ENCODE measurements at regions not wholly inside any gene's neighbourhood (a gene's known extent, or its start where the extent isn't known, plus 50 kb on each side); places are given as distances from the start of the nearest gene placed in this dataset.

DNA sequence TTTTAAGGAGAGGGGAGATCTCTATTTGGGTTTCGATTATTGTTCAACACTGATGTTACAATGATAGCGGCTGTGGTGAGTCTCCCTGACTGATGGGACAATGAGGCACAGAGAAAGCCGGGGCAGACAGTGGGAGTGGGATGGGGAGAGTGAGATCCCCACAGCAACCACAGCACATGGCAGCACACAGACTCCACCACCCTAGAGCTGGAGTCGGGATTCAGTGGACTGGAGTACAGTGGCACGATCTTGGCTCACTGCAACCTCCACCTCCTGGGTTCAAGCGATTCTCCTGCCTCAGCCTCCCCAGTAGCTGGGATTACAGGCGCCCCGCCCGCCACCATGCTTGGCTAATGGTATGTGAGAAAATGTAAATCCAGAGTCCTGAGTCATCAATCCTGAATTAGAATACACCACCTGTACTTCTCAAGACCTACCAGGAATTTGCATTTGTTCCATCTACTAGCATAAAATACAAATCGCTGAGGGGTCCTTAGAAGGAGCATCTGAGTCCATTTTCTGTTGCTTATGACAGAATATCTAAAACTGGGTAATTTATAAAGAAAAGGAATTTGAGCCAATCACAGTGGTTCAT is 125.8 kb downstream of the TOMM20 start:
- peaks cover 60% of the 10 kb centered on the region for H3K4me1 Mint-ChIP-seq (ENCODE audit: low read depth)
- no peaks in the 10 kb centered on the region for H3K27me3 Mint-ChIP-seq (ENCODE audit: insufficient read depth)
- peaks cover 7% of the 10 kb centered on the region for H3K36me3 Mint-ChIP-seq (ENCODE audit: low read depth)
- intact Hi-C loops (cut with micrococcal nuclease) = no loop called here
- peaks cover 18% of the 10 kb centered on the region for H3K9me3 Mint-ChIP-seq
- no peak overlapping the region for H3K4me3 Mint-ChIP-seq
- no peak for DNase-seq (ENCODE audit: low spot score)
- H3K27ac Mint-ChIP-seq = peak overlapping the region; percentile 37

DNA sequence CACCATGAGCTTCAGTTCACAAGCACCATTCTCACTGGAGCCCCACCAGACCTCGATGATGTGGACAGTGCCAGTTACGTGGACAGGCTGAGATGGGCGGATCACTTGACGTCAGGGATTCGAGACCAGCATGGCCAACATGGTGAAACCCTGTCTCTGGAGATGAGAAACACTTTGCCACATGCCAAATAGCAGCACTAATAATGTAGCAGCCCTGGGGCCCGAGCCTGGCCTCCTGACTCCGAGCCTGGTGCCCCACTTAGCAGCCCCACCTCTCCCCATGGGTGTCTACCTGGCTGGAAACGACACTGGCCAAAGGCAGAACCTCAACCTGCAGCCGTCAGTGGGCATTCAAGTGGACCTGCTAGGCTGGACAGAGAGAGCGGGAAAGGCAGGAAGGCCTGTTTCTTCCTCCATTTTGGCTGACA is 129.1 kb downstream of the TOMM20 start:
- Mint-ChIP-seq H3K9me3 (peaks cover 7% of the 10 kb centered on the region), H3K36me3 (ENCODE audit: low read depth) (peaks cover 3% of the 10 kb centered on the region), H3K4me3 (no peak overlapping the region), H3K27me3 (ENCODE audit: insufficient read depth) (no peaks in the 10 kb centered on the region), H3K27ac (no peak overlapping the region), H3K4me1 (ENCODE audit: low read depth) (peaks cover 42% of the 10 kb centered on the region)
- intact Hi-C loops (cut with micrococcal nuclease) = no loop called here
- DNase-seq (ENCODE audit: low spot score) = no peak

DNA sequence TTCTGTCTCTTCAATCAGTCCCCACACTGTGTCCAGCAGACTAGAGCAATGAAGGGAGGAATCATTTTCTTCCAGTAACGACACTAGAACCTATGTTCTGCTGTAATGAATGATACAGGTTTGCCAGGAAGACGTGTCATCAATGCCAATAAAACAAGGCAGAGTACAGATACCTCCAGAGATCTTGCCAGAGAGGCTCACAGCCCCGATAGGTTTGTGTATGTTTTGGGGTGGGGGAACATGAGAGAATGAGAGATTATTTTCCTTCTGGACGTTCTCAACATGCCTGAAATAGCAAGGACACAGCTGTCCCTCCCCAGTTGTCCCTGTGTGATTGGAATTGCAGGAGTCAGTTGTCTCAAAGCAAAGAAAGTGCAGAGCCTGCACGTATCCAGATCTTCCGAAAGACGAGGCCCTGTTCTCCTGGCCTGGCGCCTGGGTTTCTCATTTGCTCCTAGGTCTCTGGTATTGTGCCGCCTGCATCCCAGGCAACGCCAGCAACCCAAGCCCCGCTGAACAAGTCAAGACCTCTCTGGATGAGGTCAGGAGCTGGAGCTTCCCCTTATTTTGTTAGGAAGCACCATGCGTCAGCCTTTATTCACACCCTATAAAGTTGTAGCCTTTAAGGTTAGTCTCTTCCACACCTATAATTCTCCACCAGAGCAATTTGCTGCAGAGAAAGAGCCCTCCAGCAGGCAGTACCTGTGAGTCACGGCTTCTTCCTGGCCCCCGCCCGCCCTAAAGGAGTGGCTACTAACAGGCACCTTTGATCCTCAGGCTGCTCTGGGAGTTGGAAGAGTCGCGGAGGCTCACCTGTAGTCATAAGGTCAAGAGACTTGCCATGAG is 130.5 kb downstream of the TOMM20 start:
- no peak overlapping the region for H3K4me3 Mint-ChIP-seq

DNA sequence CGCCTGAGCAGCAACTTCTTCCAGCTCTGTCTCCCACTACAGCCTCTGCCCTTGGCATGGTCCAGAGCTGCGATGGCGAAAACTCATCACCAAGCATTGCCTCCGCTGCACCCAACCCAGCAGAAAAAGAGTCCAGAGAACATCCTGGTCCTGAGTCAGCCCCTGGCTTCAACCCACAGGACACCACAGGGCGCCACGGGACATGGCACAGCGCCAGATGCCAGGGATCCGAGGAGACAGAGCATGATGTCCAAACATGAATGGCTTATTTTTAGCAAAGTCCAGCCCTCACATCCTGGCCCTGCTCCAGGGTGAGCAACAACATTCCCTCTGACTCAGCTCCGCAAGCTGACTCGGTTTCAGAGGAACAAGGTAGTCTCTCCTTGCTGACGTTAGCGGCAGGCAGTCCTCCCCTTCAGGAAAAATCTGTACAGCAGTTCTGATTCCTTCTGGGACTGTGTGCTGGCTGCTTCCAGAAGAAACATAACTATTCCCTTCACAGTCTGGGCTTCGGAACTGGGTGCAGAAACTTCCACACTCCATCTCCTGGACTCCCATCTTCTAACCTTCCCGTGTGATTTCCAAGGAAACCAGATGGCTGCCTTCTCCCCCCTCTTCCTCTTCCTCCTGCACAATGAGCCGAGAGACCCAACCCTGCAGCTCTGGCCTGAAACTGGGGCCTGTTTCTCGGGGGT is 131.3 kb downstream of the TOMM20 start:
- no peaks in the 10 kb centered on the region for H3K27me3 Mint-ChIP-seq (ENCODE audit: insufficient read depth)
- no peak overlapping the region for H3K27ac Mint-ChIP-seq
- no peaks in the 10 kb centered on the region for H3K36me3 Mint-ChIP-seq (ENCODE audit: low read depth)
- no peaks in the 10 kb centered on the region for H3K9me3 Mint-ChIP-seq
- DNase-seq (ENCODE audit: low spot score) = no peak
- peaks cover 38% of the 10 kb centered on the region for H3K4me1 Mint-ChIP-seq (ENCODE audit: low read depth)
- intact Hi-C loops (cut with micrococcal nuclease) = no loop called here
- H3K4me3 Mint-ChIP-seq = no peak overlapping the region

More for the DNA sequence above, 130.5 kb downstream of the TOMM20 start:
- peaks cover 39% of the 10 kb centered on the region for H3K4me1 Mint-ChIP-seq (ENCODE audit: low read depth)
- intact Hi-C loops (cut with micrococcal nuclease) = no loop called here
- no peaks in the 10 kb centered on the region for H3K36me3 Mint-ChIP-seq (ENCODE audit: low read depth)
- no peaks in the 10 kb centered on the region for H3K9me3 Mint-ChIP-seq
- H3K27me3 Mint-ChIP-seq (ENCODE audit: insufficient read depth) = no peaks in the 10 kb centered on the region
- H3K27ac Mint-ChIP-seq = no peak overlapping the region
- no peak for DNase-seq (ENCODE audit: low spot score)

DNA sequence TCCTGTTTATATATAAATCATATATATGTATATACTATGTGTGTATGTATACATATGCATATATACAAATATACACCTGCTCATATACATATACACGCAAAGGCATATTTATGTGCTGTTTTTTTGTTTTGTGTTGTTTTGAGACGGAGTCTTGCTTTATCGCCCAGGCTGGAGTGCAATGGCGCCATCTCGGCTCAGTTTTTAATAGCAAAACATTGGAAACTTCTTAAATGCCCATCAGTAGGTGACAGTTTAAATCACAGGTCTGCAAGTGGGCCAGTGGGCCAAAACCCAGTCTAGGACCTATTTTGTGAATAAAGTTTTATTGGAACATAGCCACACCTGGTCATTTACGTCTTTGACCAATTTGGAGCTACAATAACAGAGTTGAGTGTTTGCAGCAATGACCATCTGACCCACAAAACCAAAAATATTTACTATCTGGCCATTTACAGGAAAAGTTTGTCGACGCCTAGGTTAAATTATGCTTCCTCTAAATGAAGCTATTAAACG is 132.3 kb downstream of the TOMM20 start:
- peaks cover 1% of the 10 kb centered on the region for H3K36me3 Mint-ChIP-seq (ENCODE audit: low read depth)
- H3K27me3 Mint-ChIP-seq (ENCODE audit: insufficient read depth) = no peaks in the 10 kb centered on the region
- no peak overlapping the region for H3K4me3 Mint-ChIP-seq
- H3K4me1 Mint-ChIP-seq (ENCODE audit: low read depth) = peaks cover 42% of the 10 kb centered on the region
- DNase-seq (ENCODE audit: low spot score) = no peak
- no peaks in the 10 kb centered on the region for H3K9me3 Mint-ChIP-seq
- no peak overlapping the region for H3K27ac Mint-ChIP-seq
- intact Hi-C loops (cut with micrococcal nuclease) = no loop called here

DNA sequence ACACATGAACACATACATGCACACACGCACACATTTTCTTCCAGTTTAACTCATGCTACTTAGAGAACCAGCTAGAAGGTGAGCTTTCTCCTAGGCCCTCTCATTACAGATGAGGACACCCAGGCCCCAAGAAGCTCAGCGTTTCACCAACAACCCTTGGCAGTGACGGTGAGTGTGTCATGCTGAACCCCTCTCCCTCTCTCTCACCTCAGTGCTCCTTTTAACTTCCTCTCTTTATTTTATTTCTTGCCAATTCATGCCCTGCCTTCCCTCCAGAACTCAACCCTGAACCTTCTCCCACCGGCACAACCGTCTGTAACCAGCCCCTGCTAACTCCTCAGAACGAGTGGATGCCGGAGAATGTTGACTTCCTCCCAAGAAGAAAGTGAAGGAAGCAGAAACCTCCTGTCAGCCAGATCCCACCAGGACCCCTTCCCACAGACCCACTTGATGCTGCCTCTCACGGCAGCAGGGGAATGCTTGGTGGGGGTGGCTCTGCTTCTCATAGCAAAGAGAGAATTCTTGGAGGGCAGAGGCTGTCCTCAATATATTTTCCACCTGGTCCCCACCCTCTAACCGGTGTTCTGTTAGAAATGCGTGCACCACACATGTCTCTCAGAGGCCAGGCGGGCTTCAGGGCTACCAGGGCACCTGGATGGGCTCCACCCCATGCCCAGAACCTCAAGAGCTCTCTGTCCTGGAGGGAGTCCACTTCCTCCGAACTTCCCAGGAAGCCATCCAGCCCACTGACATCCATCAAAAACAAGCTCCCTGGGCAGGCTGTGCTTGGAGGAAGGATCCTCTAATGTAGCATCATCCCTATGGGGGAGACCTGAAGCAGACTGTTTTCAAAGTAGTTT is 134.0 kb downstream of the TOMM20 start:
- H3K4me1 Mint-ChIP-seq (ENCODE audit: low read depth) = peaks cover 58% of the 10 kb centered on the region
- peaks cover 7% of the 10 kb centered on the region for H3K36me3 Mint-ChIP-seq (ENCODE audit: low read depth)
- H3K4me3 Mint-ChIP-seq = no peak overlapping the region
- no peak for DNase-seq (ENCODE audit: low spot score)
- no peaks in the 10 kb centered on the region for H3K27me3 Mint-ChIP-seq (ENCODE audit: insufficient read depth)
- peak overlapping the region; percentile 15 for H3K27ac Mint-ChIP-seq
- H3K9me3 Mint-ChIP-seq = no peaks in the 10 kb centered on the region
- intact Hi-C loops (cut with micrococcal nuclease) = no loop called here

DNA sequence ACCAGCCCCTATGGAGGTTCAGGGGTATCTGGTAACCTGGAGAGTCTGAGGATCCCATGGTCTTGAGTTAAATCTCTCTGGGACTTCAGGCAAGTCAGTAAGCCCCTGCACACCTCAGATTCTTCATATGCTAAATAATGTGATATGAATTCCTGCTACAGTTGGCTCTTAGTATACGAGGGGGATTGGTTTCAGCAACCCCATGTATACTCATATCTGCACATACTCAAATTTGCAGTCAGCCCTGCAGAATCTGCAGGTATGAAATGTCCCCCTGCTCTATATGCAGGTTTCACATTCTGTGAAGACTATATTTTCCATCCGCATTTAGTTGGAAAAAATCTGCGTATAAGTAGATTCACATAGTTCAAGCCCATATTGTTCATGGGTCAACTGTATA is 136.6 kb downstream of the TOMM20 start:
- H3K4me1 Mint-ChIP-seq (ENCODE audit: low read depth) = peaks cover 71% of the 10 kb centered on the region
- intact Hi-C loops (cut with micrococcal nuclease) = no loop called here
- peak overlapping the region; percentile 69 for H3K27ac Mint-ChIP-seq
- H3K4me3 Mint-ChIP-seq = no peak overlapping the region
- no peaks in the 10 kb centered on the region for H3K27me3 Mint-ChIP-seq (ENCODE audit: insufficient read depth)
- H3K9me3 Mint-ChIP-seq = peaks cover 5% of the 10 kb centered on the region
- H3K36me3 Mint-ChIP-seq (ENCODE audit: low read depth) = peaks cover 13% of the 10 kb centered on the region
- DNase-seq (ENCODE audit: low spot score) = no peak

DNA sequence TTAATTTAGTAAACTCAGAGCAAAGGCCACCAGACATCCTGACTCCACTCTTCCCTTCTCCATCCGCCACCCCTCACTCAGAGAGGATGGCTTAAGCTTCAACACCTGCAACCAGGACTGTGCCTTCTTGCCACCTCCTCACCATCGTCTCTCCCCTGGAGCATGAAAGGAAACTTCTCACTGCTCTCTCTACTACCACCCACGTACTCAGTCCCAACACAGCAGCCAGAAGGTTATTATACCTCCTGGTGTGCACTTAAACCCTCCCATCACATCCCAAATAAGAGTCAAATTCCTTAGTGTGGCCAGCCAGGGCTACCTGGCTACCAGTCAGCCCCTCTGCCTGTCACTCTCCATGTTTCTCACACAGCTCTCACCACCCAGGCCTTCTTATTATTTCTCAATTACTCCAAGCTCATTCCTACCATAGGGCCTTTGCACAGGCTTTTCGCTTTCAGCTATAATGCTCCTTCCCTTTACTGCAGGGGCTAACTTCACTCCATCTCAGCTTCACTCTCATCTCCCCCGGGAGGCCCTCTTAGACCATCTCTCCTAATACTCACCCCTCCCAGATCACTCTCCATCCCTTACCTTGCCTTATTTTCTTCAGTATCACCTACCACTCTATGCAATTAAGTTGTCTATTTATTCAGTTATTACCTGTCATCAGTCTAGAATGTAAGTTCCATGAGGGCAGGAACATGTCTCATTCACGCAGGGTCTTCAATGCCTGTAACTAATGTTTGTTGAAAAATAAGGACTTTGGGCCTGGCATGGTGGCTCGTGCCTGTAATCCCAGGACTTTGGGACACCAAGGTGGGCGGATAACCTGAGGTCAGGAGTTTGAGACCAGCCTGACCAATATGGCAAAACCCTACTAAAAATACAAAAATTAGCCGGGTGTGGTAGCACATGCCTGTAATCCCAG is 137.5 kb downstream of the TOMM20 start:
- Mint-ChIP-seq H3K4me1 (ENCODE audit: low read depth) (peaks cover 80% of the 10 kb centered on the region), H3K27me3 (ENCODE audit: insufficient read depth) (no peaks in the 10 kb centered on the region), H3K9me3 (peaks cover 5% of the 10 kb centered on the region), H3K27ac (peak overlapping the region; percentile 95), H3K36me3 (ENCODE audit: low read depth) (peaks cover 19% of the 10 kb centered on the region), H3K4me3 (peak overlapping the region; percentile 68)
- no peak for DNase-seq (ENCODE audit: low spot score)
- intact Hi-C loops (cut with micrococcal nuclease) = no loop called here

DNA sequence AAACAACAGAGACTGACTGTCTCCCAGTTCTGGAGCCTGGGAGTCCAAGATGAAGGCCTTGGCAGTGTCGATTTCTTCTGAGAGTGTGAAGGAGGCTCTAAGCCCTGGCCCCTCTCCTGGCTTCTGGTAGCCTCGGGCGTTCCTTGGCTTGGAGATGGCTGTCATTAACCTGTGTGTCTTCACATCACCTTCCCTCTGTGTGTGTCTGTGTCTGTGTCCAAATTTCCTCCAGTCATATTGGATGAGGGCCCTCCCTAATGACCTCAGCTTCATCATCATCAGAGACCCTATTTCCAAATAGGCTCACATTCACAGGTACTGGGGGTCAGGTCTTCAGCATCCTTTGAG is 138.3 kb downstream of the TOMM20 start:
- intact Hi-C loops (cut with micrococcal nuclease) = no loop called here
- H3K27me3 Mint-ChIP-seq (ENCODE audit: insufficient read depth) = no peaks in the 10 kb centered on the region
- peak overlapping the region; percentile 95 for H3K27ac Mint-ChIP-seq
- no peak for DNase-seq (ENCODE audit: low spot score)
- peaks cover 5% of the 10 kb centered on the region for H3K9me3 Mint-ChIP-seq
- peaks cover 83% of the 10 kb centered on the region for H3K4me1 Mint-ChIP-seq (ENCODE audit: low read depth)
- no peak overlapping the region for H3K4me3 Mint-ChIP-seq
- H3K36me3 Mint-ChIP-seq (ENCODE audit: low read depth) = peaks cover 19% of the 10 kb centered on the region

DNA sequence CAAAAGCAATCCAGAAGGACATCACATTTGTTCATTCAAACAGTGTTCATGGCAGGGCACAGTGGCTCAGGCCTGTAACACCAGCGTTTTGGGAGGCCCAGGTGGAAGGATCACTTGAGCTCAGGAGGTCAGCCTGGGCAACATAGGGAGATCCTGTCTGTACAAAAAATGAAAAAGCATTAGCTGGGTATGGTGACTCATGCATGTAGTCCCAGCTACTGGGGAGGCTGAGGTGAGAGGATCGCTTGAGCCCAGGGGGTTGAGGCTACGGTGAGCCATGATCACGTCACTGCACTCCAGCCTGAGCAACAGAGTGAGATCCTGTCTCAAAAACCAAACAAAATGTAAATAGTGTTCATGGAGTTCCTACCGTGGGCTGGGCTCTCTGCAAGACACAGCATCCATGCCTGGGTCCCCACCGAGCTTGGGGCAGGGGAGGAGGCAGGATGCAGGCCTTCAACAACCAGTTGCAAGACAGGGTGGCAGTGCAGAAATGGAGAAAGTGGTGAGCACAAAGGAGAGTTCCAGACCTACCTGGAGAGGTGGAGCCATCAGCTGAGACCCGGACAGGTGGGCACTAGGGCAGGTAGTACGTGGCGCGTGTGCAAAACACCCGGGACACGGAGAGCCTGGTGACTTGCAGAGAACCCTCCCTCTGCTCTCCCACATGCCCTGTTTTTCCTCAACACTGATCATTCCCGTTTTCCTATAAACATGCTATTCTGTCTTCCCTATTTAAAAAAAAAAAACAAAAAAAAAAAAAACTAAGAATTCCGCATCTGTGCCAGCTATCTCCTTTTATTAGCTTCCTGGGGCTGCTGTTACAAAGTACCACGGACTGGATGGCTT is 138.9 kb downstream of the TOMM20 start:
- Mint-ChIP-seq H3K36me3 (ENCODE audit: low read depth) (peaks cover 19% of the 10 kb centered on the region), H3K9me3 (peaks cover 5% of the 10 kb centered on the region), H3K4me3 (no peak overlapping the region), H3K4me1 (ENCODE audit: low read depth) (peaks cover 80% of the 10 kb centered on the region), H3K27me3 (ENCODE audit: insufficient read depth) (no peaks in the 10 kb centered on the region), H3K27ac (peak overlapping the region; percentile 95)
- intact Hi-C loops (cut with micrococcal nuclease) = loop anchor here (1.0 kb wide), 3 partner anchors 8 to 86 kb away; no protein-coding TSS in a partner anchor
- DNase-seq (ENCODE audit: low spot score) = no peak

DNA sequence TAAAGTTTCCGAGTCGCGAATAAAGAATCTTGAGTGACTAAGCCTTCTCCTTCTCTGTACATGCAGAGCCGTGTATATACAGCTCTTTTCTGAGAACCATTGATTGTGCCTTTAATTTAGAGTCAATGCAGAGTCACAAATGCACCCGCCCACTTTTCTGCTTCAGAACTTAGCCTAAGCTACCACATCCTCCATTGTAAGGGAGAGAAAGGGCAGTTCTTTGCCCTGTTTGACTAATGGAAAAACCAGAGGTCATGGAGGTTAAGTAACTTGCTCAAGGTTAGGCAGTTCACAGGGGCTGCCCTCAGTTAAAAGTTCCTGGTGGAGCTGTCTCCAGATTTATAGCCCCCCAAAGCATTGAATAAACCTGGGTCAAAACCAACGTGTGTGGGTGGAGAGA is 139.6 kb downstream of the TOMM20 start:
- H3K27me3 Mint-ChIP-seq (ENCODE audit: insufficient read depth) = no peaks in the 10 kb centered on the region
- H3K4me3 Mint-ChIP-seq = no peak overlapping the region
- no peak for DNase-seq (ENCODE audit: low spot score)

More for the DNA sequence above, 139.6 kb downstream of the TOMM20 start:
- Mint-ChIP-seq H3K27ac (peak overlapping the region; percentile 95), H3K9me3 (peaks cover 5% of the 10 kb centered on the region), H3K4me1 (ENCODE audit: low read depth) (peaks cover 80% of the 10 kb centered on the region), H3K36me3 (ENCODE audit: low read depth) (peaks cover 21% of the 10 kb centered on the region)
- intact Hi-C loops (cut with micrococcal nuclease) = loop anchor here (1.0 kb wide), 3 partner anchors 8 to 86 kb away; no protein-coding TSS in a partner anchor
